Astrocyte (in vitro differentiated cells and primary cell): ENCODE measurements at regions not wholly inside any gene's neighbourhood (a gene's known extent, or its start where the extent isn't known, plus 50 kb on each side); places are given as distances from the start of the nearest gene placed in this dataset.

Experiments used
- DNase-seq: peaks from one replicate; pipeline ENCODE4 v3.0.0-alpha.2; 2010; ENCODE audit warnings: low read depth
- FAIRE-seq: peaks from 2 replicates; lab custom pipeline; 2011; peaks lifted over from hg19 to GRCh38; lab: Jason Lieb, UNC
- H2AFZ ChIP-seq: 2 replicates; pipeline ENCODE4 v1.6.0; 2012; ENCODE audit warnings: low read depth, low read length, inconsistent platforms
- H3K27ac ChIP-seq: 2 replicates; pipeline ENCODE4 v1.5.1; 2011; ENCODE audit warnings: low read depth, low read length, inconsistent platforms
- H3K27me3 ChIP-seq: 2 replicates; pipeline ENCODE4 v1.6.0; 2011; ENCODE audit warnings: low read length, inconsistent platforms; ENCODE audit not compliant: insufficient read depth
- H3K36me3 ChIP-seq: 2 replicates; pipeline ENCODE4 v1.5.1; 2011; ENCODE audit warnings: low read length, inconsistent platforms; ENCODE audit not compliant: insufficient read depth
- H3K4me1 ChIP-seq: 2 replicates; pipeline ENCODE4 v1.5.1; 2011; ENCODE audit warnings: low read length, inconsistent platforms; ENCODE audit not compliant: insufficient read depth
- H3K4me2 ChIP-seq: 2 replicates; pipeline ENCODE4 v1.6.0; 2012; ENCODE audit warnings: low read length, inconsistent platforms
- H3K4me3 ChIP-seq: 2 replicates; pipeline ENCODE4 v1.5.1; 2011; ENCODE audit warnings: low read depth, mild to moderate bottlenecking, low read length, inconsistent platforms; ENCODE audit not compliant: insufficient read depth
- H3K79me2 ChIP-seq: 2 replicates; pipeline ENCODE4 v1.6.0; 2012; ENCODE audit warnings: mild to moderate bottlenecking, low read length, inconsistent platforms; ENCODE audit not compliant: insufficient read depth
- H3K9ac ChIP-seq: 2 replicates; pipeline ENCODE4 v1.6.0; 2012; ENCODE audit warnings: mild to moderate bottlenecking, low read length, inconsistent platforms
- H3K9me3 ChIP-seq: 2 replicates; pipeline ENCODE4 v1.5.1; 2012; ENCODE audit warnings: low read depth, mild to moderate bottlenecking, low read length, inconsistent platforms; ENCODE audit not compliant: insufficient read depth
- H4K20me1 ChIP-seq: 2 replicates; pipeline ENCODE4 v1.6.0; 2012; ENCODE audit warnings: low read length, inconsistent platforms; ENCODE audit not compliant: insufficient read depth
- H3K27ac Mint-ChIP-seq: one replicate; pipeline ENCODE4 v1.8.0; 2021; ENCODE audit warnings: mild to moderate bottlenecking, mixed read lengths; ENCODE audit not compliant: unreplicated experiment
- H3K27me3 Mint-ChIP-seq: one replicate; pipeline ENCODE4 v1.8.0; 2021; ENCODE audit warnings: low read depth, mixed read lengths; ENCODE audit not compliant: unreplicated experiment
- H3K36me3 Mint-ChIP-seq: one replicate; pipeline ENCODE4 v1.8.0; 2021; ENCODE audit warnings: low read depth, mixed read lengths; ENCODE audit not compliant: unreplicated experiment
- H3K4me1 Mint-ChIP-seq: one replicate; pipeline ENCODE4 v1.8.0; 2021; ENCODE audit warnings: low read depth, mixed read lengths; ENCODE audit not compliant: unreplicated experiment
- H3K4me3 Mint-ChIP-seq: one replicate; pipeline ENCODE4 v1.8.0; 2021; ENCODE audit warnings: mild to moderate bottlenecking, moderate library complexity, mixed read lengths; ENCODE audit not compliant: unreplicated experiment
- H3K9me3 Mint-ChIP-seq: one replicate; pipeline ENCODE4 v1.8.0; 2021; ENCODE audit warnings: mild to moderate bottlenecking, mixed read lengths; ENCODE audit not compliant: unreplicated experiment
- CTCF ChIP-seq: IDR thresholded peaks from 2 replicates; pipeline ENCODE4 v1.5.1; 2011; ENCODE audit warnings: low read depth, mild to moderate bottlenecking, inconsistent platforms, low read length, moderate library complexity; ENCODE audit not compliant: insufficient read depth
- EZH2 ChIP-seq: IDR thresholded peaks from 2 replicates; pipeline ENCODE4 v1.6.1; 2012; ENCODE audit warnings: mild to moderate bottlenecking, low read length, inconsistent platforms; ENCODE audit not compliant: insufficient read depth

GRCh38 chr2:129468879-129469278 is 510.6 kb upstream of the RAB6C start:
- H3K4me3 ChIP-seq: no peak overlapping the region
- H4K20me1 ChIP-seq: no peaks in the 10 kb centered on the region
- no peak for TF ChIP-seq EZH2
- no peak for TF ChIP-seq CTCF
- FAIRE-seq (no peak), DNase-seq (no peak)
- H3K9me3 ChIP-seq: peaks cover 11% of the 10 kb centered on the region
- Mint-ChIP-seq H3K4me3 (no peak overlapping the region), H3K36me3 (peaks cover 5% of the 10 kb centered on the region), H3K4me1 (no peaks in the 10 kb centered on the region), H3K9me3 (peaks cover 7% of the 10 kb centered on the region), H3K27ac (no peak overlapping the region), H3K27me3 (peaks cover 20% of the 10 kb centered on the region)
- H2AFZ ChIP-seq: no peak overlapping the region
- no peaks in the 10 kb centered on the region for H3K79me2 ChIP-seq
- H3K27me3 ChIP-seq: no peaks in the 10 kb centered on the region
- no peak overlapping the region for H3K9ac ChIP-seq
- H3K4me1 ChIP-seq: no peaks in the 10 kb centered on the region
- no peak overlapping the region for H3K4me2 ChIP-seq
- H3K27ac ChIP-seq: no peak overlapping the region
- H3K36me3 ChIP-seq: no peaks in the 10 kb centered on the region

- no peak overlapping the region for H3K9ac ChIP-seq
- H2AFZ ChIP-seq: no peak overlapping the region
- no peak overlapping the region for H3K4me2 ChIP-seq
- H3K79me2 ChIP-seq: no peaks in the 10 kb centered on the region
- H4K20me1 ChIP-seq: no peaks in the 10 kb centered on the region
- no peaks in the 10 kb centered on the region for H3K36me3 ChIP-seq
- FAIRE-seq: no peak
- H3K9me3 ChIP-seq: peaks cover 11% of the 10 kb centered on the region
- H3K4me3 ChIP-seq: no peak overlapping the region
- Mint-ChIP-seq H3K27ac (no peak overlapping the region), H3K4me1 (no peaks in the 10 kb centered on the region), H3K27me3 (peaks cover 20% of the 10 kb centered on the region), H3K9me3 (peaks cover 5% of the 10 kb centered on the region), H3K36me3 (peaks cover 5% of the 10 kb centered on the region), H3K4me3 (no peak overlapping the region)
- no peaks in the 10 kb centered on the region for H3K27me3 ChIP-seq
- no peak for DNase-seq
- H3K27ac ChIP-seq: no peak overlapping the region
- no peaks in the 10 kb centered on the region for H3K4me1 ChIP-seq
- no peak for TF ChIP-seq CTCF
- TF ChIP-seq EZH2: no peak
Measured at GRCh38 chr2:129469389-129469788, 510.1 kb upstream of the RAB6C start.

- peaks cover 3% of the 10 kb centered on the region for H3K9me3 Mint-ChIP-seq
- FAIRE-seq (no peak), DNase-seq (no peak)
- no peaks in the 10 kb centered on the region for H3K36me3 ChIP-seq
- peaks cover 5% of the 10 kb centered on the region for H3K36me3 Mint-ChIP-seq
- no peaks in the 10 kb centered on the region for H3K4me1 Mint-ChIP-seq
- no peak overlapping the region for H3K27ac Mint-ChIP-seq
- H3K4me3 ChIP-seq: no peak overlapping the region
- no peak overlapping the region for H3K9ac ChIP-seq
- no peak for TF ChIP-seq EZH2
- TF ChIP-seq CTCF: no peak
- no peak overlapping the region for H3K27ac ChIP-seq
- H3K27me3 Mint-ChIP-seq: peaks cover 20% of the 10 kb centered on the region
- no peaks in the 10 kb centered on the region for H4K20me1 ChIP-seq
- H2AFZ ChIP-seq: no peak overlapping the region
- H3K4me2 ChIP-seq: no peak overlapping the region
- no peaks in the 10 kb centered on the region for H3K79me2 ChIP-seq
- no peak overlapping the region for H3K4me3 Mint-ChIP-seq
- no peaks in the 10 kb centered on the region for H3K4me1 ChIP-seq
- peaks cover 11% of the 10 kb centered on the region for H3K9me3 ChIP-seq
- no peaks in the 10 kb centered on the region for H3K27me3 ChIP-seq
Measured at GRCh38 chr2:129469871-129470270, 509.6 kb upstream of the RAB6C start.
